SK-N-MC (cell line): ENCODE measurements at regions not wholly inside any gene's neighbourhood (a gene's known extent, or its start where the extent isn't known, plus 50 kb on each side); places are given as distances from the start of the nearest gene placed in this dataset.

Experiments used
- EZH2 ChIP-seq: fragments of 200-600 bp; sonication (generic); IDR thresholded peaks from one replicate; pipeline ENCODE4 v1.6.1; 2017; ENCODE audit warnings: antibody characterized with exemption
- POLR2AphosphoS5 ChIP-seq: IDR thresholded peaks from 2 replicates; pipeline ENCODE4 v1.6.1; 2012; ENCODE audit warnings: mild to moderate bottlenecking, low read depth, low read length, borderline replicate concordance

- no peak for TF ChIP-seq POLR2AphosphoS5
- no peak for TF ChIP-seq EZH2
Observed at GRCh38 chr2:200244111-200244510, 62.4 kb upstream of the SPATS2L start.
